NCI-H2107 (cell line): ENCODE measurements at regions not wholly inside any gene's neighbourhood (a gene's known extent, or its start where the extent isn't known, plus 50 kb on each side); places are given as distances from the start of the nearest gene placed in this dataset.

Source experiments
- DNase-seq: peaks from one replicate; lab custom pipeline; 2025; lab: John Stamatoyannopoulos, UW

- DNase-seq = no peak
Observed at GRCh38 chrX:69305333-69306062, 140.2 kb upstream of the PJA1 start.

- no peak for DNase-seq
Observed at GRCh38 chrX:69303231-69303630, 138.0 kb upstream of the PJA1 start.

GRCh38 chrX:69299951-69300714 lies 134.9 kb upstream of the PJA1 start:
- DNase-seq = no peak

GRCh38 chrX:69299285-69299684 lies 134.0 kb upstream of the PJA1 start:
- no peak for DNase-seq

GRCh38 chrX:69298466-69299140 lies 133.3 kb upstream of the PJA1 start:
- DNase-seq = no peak

GRCh38 chrX:69297506-69297905 lies 132.3 kb upstream of the PJA1 start:
- no peak for DNase-seq

GRCh38 chrX:69293776-69294601 lies 128.7 kb upstream of the PJA1 start:
- no peak for DNase-seq

GRCh38 chrX:69291116-69291515 lies 125.9 kb upstream of the PJA1 start:
- no peak for DNase-seq

- DNase-seq = no peak
Observed at GRCh38 chrX:69290292-69290691, 125.0 kb upstream of the PJA1 start.

GRCh38 chrX:69289793-69290123 lies 124.5 kb upstream of the PJA1 start:
- DNase-seq = no peak

- no peak for DNase-seq
Observed at GRCh38 chrX:69289046-69289792, 124.0 kb upstream of the PJA1 start.

- DNase-seq = no peak
Observed at GRCh38 chrX:69287095-69287494, 121.8 kb upstream of the PJA1 start.

GRCh38 chrX:69286565-69286906 lies 121.3 kb upstream of the PJA1 start:
- no peak for DNase-seq

- DNase-seq = peak; percentile 23
Observed at GRCh38 chrX:69285881-69286564, 120.8 kb upstream of the PJA1 start.

- no peak for DNase-seq
Observed at GRCh38 chrX:69285401-69285877, 120.2 kb upstream of the PJA1 start.

- no peak for DNase-seq
Observed at GRCh38 chrX:69284491-69284890, 119.2 kb upstream of the PJA1 start.

GRCh38 chrX:69282893-69283690 lies 117.8 kb upstream of the PJA1 start:
- no peak for DNase-seq

- DNase-seq = no peak
Observed at GRCh38 chrX:69280933-69281332, 115.7 kb upstream of the PJA1 start.

GRCh38 chrX:69279234-69279633 lies 114.0 kb upstream of the PJA1 start:
- no peak for DNase-seq
